GM19240 (cell line): ENCODE measurements at regions not wholly inside any gene's neighbourhood (a gene's known extent, or its start where the extent isn't known, plus 50 kb on each side); places are given as distances from the start of the nearest gene placed in this dataset.

Experiments used
- DNase-seq: peaks from one replicate; pipeline ENCODE4 v3.0.0; 2011; ENCODE audit warnings: low spot score; ENCODE audit not compliant: insufficient read length

DNA sequence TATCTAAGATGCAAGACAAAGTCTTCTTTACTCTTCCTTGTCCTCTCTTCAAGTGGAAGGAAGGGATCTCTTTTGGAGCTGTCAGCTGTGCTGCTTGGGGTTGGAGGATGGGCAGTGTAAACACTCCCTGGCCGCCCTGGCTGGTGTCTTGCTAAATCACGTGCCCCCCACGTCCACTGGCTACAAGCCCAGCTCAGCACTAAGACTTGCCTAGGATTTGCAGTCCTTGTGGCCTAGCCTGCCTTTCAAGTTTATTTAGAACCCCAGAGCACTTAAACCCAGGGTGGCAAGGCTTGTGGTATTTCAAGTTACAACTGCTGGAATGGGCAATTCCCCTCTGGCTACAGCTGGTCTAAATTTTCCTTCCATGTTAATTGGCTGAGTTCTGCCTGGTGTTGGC is 272.4 kb upstream of the MYO3A start:
- DNase-seq = no peak

GRCh38 chr10:25666276-25666675 is 267.8 kb upstream of the MYO3A start:
- no peak for DNase-seq

- no peak for DNase-seq
Observed at GRCh38 chr10:25675204-25675603, 258.8 kb upstream of the MYO3A start.

GRCh38 chr10:25675615-25676014 is 258.4 kb upstream of the MYO3A start:
- DNase-seq = no peak

GRCh38 chr10:25678220-25678619 is 255.8 kb upstream of the MYO3A start:
- no peak for DNase-seq

DNA sequence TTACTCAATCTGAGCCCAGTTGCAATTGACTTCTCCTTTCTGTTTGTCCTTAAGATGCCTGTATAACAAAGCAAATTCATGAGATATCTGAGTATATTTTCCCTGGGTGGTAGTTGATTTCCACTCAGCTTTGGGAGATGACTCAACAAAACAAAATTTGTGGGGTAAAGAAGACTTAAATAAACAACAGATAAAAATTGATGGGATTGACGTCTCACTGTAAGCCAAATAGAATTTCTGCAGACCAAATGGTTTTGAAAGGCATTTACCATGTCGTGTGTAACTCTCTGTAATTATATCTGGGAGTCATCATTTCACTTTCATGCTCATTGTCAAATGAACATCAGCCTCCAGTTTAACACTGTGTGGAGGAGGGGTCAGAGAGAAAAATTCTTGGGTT is 255.4 kb upstream of the MYO3A start:
- DNase-seq = no peak

GRCh38 chr10:25682203-25682851 is 251.7 kb upstream of the MYO3A start:
- no peak for DNase-seq

DNA sequence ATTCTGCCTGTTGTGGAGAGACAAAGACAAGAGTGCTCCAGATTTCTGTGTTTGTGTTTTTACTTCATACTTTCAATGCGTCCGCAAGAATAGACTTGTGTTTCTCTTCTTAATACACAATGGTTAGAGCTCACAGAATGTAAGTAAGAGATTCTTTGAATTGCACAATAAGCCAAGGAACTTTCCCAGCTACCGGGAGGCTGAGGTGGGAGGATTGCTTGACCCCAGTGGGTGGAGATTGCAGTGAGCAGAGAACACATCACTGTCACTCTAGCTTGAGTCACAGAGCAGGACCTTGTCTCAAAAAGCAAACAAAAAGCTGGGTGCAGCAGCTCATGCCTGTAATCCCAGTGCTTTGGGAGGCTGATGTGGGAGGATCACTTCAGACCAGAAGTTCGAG is 250.7 kb upstream of the MYO3A start:
- DNase-seq = no peak

GRCh38 chr10:25687521-25687920 is 246.5 kb upstream of the MYO3A start:
- no peak for DNase-seq

DNA sequence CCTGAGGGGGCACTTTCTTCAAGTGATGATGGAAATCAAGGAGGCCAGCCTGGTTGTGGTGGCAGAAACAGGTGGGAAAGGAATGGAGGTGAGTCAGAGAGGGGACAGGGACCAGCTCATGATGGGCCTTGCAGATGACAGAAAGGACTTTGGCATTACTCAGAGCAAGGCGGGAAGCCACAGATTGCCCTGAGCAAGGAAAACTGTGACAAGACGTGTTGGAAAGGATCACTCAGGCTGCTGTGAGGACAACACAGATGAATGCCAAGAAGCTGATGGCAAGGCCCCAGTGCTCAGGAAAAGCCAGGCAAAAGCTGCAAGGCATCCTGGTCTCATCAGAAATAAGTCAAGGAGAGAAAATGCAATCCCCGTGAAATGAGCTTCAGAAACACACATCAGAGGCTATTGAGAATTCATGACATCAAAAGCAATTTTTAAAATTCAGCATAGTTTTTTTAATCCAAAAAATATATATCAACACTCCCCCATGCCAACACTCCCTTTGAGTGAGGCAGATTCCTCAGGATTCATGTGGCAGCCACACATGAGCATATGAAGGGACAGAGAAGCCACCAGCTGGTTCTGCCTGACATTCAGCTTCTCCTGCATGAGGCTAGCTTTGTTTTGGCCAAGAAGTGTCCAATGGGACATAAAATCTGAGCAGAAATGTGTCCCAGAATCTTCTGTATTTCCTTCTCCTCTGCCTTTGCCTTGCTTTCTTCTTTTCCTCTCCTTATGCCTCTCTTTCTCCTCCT is 244.5 kb upstream of the MYO3A start:
- DNase-seq = no peak

GRCh38 chr10:25692761-25693160 is 241.3 kb upstream of the MYO3A start:
- no peak for DNase-seq

- no peak for DNase-seq
Observed at GRCh38 chr10:25694206-25694933, 239.7 kb upstream of the MYO3A start.

GRCh38 chr10:25694971-25695370 is 239.1 kb upstream of the MYO3A start:
- DNase-seq = no peak

DNA sequence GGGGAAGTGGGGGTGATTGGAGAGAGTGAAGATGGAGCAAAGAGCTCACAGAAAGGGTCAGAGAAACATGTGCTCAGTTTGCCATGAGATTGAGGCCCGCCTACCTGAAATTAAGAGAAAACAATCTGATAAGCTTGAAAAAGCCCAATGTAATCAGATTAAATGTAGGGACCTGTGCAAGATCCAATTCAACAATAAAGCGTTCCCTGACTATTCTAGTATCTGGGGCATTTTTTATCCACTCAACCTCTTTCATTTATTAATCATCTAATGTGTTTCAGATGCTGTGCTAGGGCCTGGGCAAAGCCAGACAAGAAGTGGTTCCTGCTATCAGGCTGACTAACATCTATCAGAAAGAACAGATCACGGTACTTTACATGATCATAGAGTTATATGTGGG is 238.4 kb upstream of the MYO3A start:
- DNase-seq = no peak

DNA sequence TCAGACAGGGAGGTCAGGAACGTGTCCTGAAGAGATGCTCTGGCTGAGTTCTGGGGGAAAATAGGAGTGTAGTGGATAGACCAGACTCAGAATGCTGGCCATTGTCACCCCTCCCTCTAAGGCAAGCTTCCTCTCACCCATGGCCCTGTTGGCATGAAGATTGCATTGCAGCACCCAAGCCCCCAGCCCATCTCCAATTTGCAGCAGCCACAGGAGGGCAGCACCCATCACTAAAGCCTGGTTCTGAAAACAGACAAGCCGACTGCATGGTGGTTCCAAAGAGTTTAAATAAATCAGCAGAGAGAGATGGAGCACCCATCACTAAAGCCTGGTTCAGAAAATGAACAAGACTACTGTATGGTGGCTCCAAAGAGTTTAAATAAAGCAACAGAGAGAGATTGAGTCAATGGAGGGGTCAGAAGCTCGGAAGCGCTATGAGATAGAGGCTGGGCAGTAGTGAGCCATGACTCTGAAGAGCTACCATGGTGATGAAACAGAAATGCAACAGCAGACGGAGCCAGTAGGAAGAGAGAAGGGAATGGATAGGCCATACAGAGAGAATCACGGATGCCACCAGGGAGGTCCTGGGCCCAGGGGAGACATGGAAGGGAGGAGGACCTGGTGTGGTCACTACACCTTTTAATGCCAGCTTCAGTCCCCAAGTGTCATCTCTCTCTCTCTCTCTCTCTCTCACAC is 237.9 kb upstream of the MYO3A start:
- DNase-seq = no peak

GRCh38 chr10:25697412-25697811 is 236.6 kb upstream of the MYO3A start:
- DNase-seq = no peak

GRCh38 chr10:25698638-25699037 is 235.4 kb upstream of the MYO3A start:
- DNase-seq = no peak

- DNase-seq = no peak
Observed at GRCh38 chr10:25699631-25700030, 234.4 kb upstream of the MYO3A start.

GRCh38 chr10:25701652-25702051 is 232.4 kb upstream of the MYO3A start:
- no peak for DNase-seq

- DNase-seq = no peak
Observed at GRCh38 chr10:25704622-25705021, 229.4 kb upstream of the MYO3A start.

GRCh38 chr10:25707572-25707971 is 226.5 kb upstream of the MYO3A start:
- DNase-seq = no peak
